Kidney (tissue), 13 donors: ENCODE measurements at regions not wholly inside any gene's neighbourhood (a gene's known extent, or its start where the extent isn't known, plus 50 kb on each side); places are given as distances from the start of the nearest gene placed in this dataset.

ENCODE experiments used
- DNase-seq, 5 donors: peaks; one replicate each; pipeline ENCODE4 v3.0.0-alpha.2; 2013 to 2020
- FAIRE-seq: peaks from 2 replicates; lab custom pipeline; 2012; peaks lifted over from hg19 to GRCh38; lab: Jason Lieb, UNC
- H3K27ac ChIP-seq, 2 donors: one replicate each; pipeline ENCODE4 v1.7.0; 2013; ENCODE audit warnings: low read depth in 2 of 2, low read length in 2 of 2, inconsistent platforms in 1 of 2
- H3K27me3 ChIP-seq: one replicate; pipeline ENCODE4 v1.7.1; 2013; ENCODE audit warnings: low read length, inconsistent platforms; ENCODE audit not compliant: control insufficient read depth, insufficient read depth
- H3K36me3 ChIP-seq, 3 donors: one replicate each; pipeline versions ENCODE4 v1.7.0 to v1.7.1; 2013; ENCODE audit warnings: low read length in 3 of 3, control low read depth in 1 of 3, inconsistent platforms in 1 of 3; ENCODE audit not compliant: insufficient read depth in 3 of 3, control insufficient read depth in 2 of 3
- H3K4me1 ChIP-seq, 3 donors: one replicate each; pipeline versions ENCODE4 v1.7.0 to v1.7.1; 2013; ENCODE audit warnings: low read length in 3 of 3, inconsistent platforms in 1 of 3, low read depth in 1 of 3; ENCODE audit not compliant: control insufficient read depth in 2 of 3, insufficient read depth in 2 of 3
- H3K4me3 ChIP-seq, 3 donors: one replicate each; pipeline versions ENCODE4 v1.7.0 to v1.8.1; 2013; ENCODE audit warnings: low read length in 3 of 3, control low read depth in 1 of 3, inconsistent platforms in 1 of 3
- H3K9ac ChIP-seq, 3 donors: one replicate each; pipeline versions ENCODE4 v1.7.0 to v1.7.1; 2013; ENCODE audit warnings: low read length in 3 of 3, control low read depth in 1 of 3, inconsistent platforms in 1 of 3
- H3K9me3 ChIP-seq, 3 donors: one replicate each; pipeline versions ENCODE4 v1.7.0 to v1.7.1; 2013; ENCODE audit warnings: low read length in 3 of 3, control low read depth in 1 of 3, inconsistent platforms in 1 of 3; ENCODE audit not compliant: control insufficient read depth in 2 of 3, insufficient read depth in 1 of 3
- intact Hi-C: fragments of 100-400 bp; cut with DNase I; formaldehyde crosslinking; loops from one replicate; pipeline ENCODE4 v1.11.1; 2022
- TF ChIP-seq, protein P1 (sequence below): IDR thresholded peaks from 3 replicates; pipeline ENCODE4 v1.5.1; 2012; ENCODE audit warnings: mild to moderate bottlenecking, moderate library complexity, borderline replicate concordance; ENCODE audit not compliant: insufficient read depth; ENCODE audit errors: extremely low read depth
- donor health status: control.
- donor health status: control.
- donor health status: control.
- donor health status: control.
- donor health status: control.
- donor health status: DM: yes; HTN: yes; CAD: no.
- donor health status: Normal renal cell carcinoma (clear cell type).

DNA sequence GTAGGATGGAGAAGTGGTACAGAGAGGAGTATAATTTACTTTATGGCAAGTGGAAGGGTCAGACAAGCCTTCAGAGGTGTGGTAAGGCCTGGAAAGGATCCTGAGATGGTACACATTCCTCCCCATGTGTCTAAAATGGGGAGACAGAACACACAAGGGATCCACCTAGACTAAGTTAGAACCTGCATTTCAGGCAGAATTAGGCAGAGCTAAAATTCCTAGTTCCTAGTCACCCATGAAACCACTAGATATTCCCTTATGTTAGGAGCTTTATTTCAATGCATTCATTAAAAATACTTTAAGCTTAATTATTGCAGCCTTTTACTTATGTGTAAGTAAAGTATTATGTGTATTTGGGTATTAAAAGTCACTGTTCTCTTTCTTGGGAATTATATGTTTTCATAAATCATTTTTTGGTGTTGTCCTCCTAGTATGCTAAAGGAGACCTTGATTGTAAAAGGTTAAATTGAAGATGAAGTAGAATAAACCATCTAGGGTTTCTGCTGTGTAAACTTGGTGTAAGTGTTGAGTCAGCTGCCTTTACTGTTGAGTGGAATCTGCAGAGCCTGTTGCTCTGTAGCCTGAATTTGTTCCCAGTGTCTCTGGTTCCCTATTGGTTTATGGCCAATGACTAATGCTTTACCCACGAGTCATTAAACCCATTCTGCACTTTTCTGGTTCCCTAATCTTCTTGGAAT lies 423.2 kb downstream of the ATP23 start:
- TF ChIP-seq, protein P1, sequence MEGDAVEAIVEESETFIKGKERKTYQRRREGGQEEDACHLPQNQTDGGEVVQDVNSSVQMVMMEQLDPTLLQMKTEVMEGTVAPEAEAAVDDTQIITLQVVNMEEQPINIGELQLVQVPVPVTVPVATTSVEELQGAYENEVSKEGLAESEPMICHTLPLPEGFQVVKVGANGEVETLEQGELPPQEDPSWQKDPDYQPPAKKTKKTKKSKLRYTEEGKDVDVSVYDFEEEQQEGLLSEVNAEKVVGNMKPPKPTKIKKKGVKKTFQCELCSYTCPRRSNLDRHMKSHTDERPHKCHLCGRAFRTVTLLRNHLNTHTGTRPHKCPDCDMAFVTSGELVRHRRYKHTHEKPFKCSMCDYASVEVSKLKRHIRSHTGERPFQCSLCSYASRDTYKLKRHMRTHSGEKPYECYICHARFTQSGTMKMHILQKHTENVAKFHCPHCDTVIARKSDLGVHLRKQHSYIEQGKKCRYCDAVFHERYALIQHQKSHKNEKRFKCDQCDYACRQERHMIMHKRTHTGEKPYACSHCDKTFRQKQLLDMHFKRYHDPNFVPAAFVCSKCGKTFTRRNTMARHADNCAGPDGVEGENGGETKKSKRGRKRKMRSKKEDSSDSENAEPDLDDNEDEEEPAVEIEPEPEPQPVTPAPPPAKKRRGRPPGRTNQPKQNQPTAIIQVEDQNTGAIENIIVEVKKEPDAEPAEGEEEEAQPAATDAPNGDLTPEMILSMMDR = no peak
- DNase-seq = no peak
- H3K27ac ChIP-seq = no peak overlapping the region
- H3K4me1 ChIP-seq = no peaks in the 10 kb centered on the region
- H3K9me3 ChIP-seq = no peaks in the 10 kb centered on the region
- H3K36me3 ChIP-seq = no peaks in the 10 kb centered on the region
- H3K9ac ChIP-seq = no peak overlapping the region
- H3K4me3 ChIP-seq = no peak overlapping the region
- H3K27me3 ChIP-seq = no peaks in the 10 kb centered on the region
- no peak for FAIRE-seq
- intact Hi-C loops = no loop called here

DNA sequence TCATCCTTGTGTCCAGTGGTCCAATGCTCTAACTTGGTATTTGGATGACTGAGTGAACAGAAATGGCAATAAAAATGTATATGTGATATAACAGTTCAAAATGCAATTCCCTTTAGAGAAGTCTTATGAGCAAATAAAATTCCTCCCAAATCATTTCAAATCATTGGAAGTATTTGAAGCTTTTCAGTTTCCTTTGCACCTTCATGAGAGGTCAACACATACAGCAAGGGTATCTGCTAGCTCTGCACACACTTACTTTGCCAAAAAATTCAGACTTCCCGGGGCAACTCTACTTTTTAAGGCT lies 423.7 kb downstream of the ATP23 start:
- H3K27me3 ChIP-seq = no peaks in the 10 kb centered on the region
- DNase-seq (no peak), FAIRE-seq (no peak)
- H3K9me3 ChIP-seq = no peaks in the 10 kb centered on the region
- intact Hi-C loops = no loop called here
- no peak overlapping the region for H3K4me3 ChIP-seq
- H3K4me1 ChIP-seq = no peaks in the 10 kb centered on the region
- no peak overlapping the region for H3K9ac ChIP-seq
- H3K36me3 ChIP-seq = no peaks in the 10 kb centered on the region
- H3K27ac ChIP-seq = no peak overlapping the region
- TF ChIP-seq, protein P1 = no peak

DNA sequence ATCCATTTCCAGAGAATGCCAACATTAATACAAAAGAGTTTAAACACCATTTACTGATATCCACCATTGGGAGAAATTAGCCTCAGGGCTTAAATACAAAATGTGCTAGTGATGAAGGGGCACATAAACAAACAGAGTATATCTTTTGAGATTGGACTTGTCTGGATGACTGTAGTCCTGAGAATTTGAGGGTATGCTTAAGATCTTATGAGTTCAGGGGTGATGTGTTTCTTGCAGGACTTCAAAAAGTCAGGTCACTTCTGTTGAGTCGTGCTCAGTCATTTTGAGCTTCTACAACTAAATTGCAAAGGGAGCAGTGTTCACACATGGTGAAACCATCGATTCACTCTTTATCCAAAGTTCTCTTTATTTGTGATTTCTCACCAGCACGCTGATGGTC lies 425.7 kb downstream of the ATP23 start:
- no peak for FAIRE-seq
- peaks cover 0 to 7% (median 0%) of the 10 kb centered on the region in 3 donors for H3K9me3 ChIP-seq
- no peak overlapping the region for H3K9ac ChIP-seq
- TF ChIP-seq, protein P1 = no peak
- no peak overlapping the region for H3K27ac ChIP-seq
- no peaks in the 10 kb centered on the region for H3K27me3 ChIP-seq
- DNase-seq = no peak
- no peak overlapping the region for H3K4me3 ChIP-seq
- intact Hi-C loops = no loop called here
- no peaks in the 10 kb centered on the region for H3K4me1 ChIP-seq
- H3K36me3 ChIP-seq = no peaks in the 10 kb centered on the region

DNA sequence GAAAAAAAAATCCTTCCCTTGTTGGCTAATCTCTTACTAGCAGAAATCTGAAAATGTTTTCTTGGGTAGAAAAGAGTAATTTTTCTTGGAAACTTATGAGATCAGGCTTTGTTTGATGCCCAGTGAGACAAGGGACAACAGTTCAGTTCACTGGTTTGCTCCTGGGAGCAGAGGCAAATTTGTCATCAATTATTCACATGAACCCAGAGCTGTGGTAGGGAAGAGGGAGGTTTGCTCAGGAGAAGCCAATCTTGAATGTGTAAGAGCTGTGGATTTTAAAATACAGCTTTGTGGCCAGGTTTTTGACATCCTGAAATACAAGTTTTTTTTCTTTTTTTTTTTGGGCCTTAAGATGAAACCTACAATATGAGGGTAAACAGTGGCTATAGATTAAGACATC lies 426.6 kb downstream of the ATP23 start:
- intact Hi-C loops = no loop called here
- H3K9ac ChIP-seq = no peak overlapping the region
- H3K9me3 ChIP-seq = peaks cover 0 to 7% (median 0%) of the 10 kb centered on the region in 3 donors
- no peaks in the 10 kb centered on the region for H3K27me3 ChIP-seq
- DNase-seq = no peak
- H3K4me1 ChIP-seq = no peaks in the 10 kb centered on the region
- H3K27ac ChIP-seq = no peak overlapping the region
- H3K4me3 ChIP-seq = no peak overlapping the region
- no peak for FAIRE-seq
- H3K36me3 ChIP-seq = no peaks in the 10 kb centered on the region
- TF ChIP-seq, protein P1 = no peak
